GM12878 (cell line): ENCODE measurements at regions not wholly inside any gene's neighbourhood (a gene's known extent, or its start where the extent isn't known, plus 50 kb on each side); places are given as distances from the start of the nearest gene placed in this dataset.

Source experiments
- POLR2AphosphoS5 ChIP-seq: IDR thresholded peaks from 2 replicates; pipeline ENCODE4 v1.6.1; 2011; ENCODE audit warnings: mild to moderate bottlenecking, low read length, inconsistent platforms
- TARDBP ChIP-seq: IDR thresholded peaks from 2 replicates; pipeline ENCODE4 v1.6.1; 2016; ENCODE audit warnings: borderline replicate concordance
- ZZZ3 ChIP-seq: IDR thresholded peaks from 2 replicates; pipeline ENCODE4 v1.6.1; 2011; ENCODE audit warnings: low read depth; ENCODE audit not compliant: control insufficient read depth, insufficient read length
- TF ChIP-seq, protein P1 (sequence below), 3 experiments: IDR thresholded peaks in 2 of 3; conservative IDR thresholded peaks in 1 of 3; 2 replicates each; pipeline ENCODE4 v1.5.1; 2011; ENCODE audit warnings: low read depth in 3 of 3, low read length in 3 of 3, mild to moderate bottlenecking in 3 of 3, control low read depth in 2 of 3, moderate library complexity in 2 of 3, inconsistent platforms in 1 of 3, mixed read lengths in 1 of 3; ENCODE audit not compliant: control insufficient read depth in 2 of 3, insufficient read depth in 1 of 3; ENCODE audit errors: extremely low read depth in 1 of 3

GRCh38 chr6:40672087-40672486 lies 84.9 kb upstream of the LRFN2 start:
- no peak for TF ChIP-seq POLR2AphosphoS5
- TF ChIP-seq, protein P1, sequence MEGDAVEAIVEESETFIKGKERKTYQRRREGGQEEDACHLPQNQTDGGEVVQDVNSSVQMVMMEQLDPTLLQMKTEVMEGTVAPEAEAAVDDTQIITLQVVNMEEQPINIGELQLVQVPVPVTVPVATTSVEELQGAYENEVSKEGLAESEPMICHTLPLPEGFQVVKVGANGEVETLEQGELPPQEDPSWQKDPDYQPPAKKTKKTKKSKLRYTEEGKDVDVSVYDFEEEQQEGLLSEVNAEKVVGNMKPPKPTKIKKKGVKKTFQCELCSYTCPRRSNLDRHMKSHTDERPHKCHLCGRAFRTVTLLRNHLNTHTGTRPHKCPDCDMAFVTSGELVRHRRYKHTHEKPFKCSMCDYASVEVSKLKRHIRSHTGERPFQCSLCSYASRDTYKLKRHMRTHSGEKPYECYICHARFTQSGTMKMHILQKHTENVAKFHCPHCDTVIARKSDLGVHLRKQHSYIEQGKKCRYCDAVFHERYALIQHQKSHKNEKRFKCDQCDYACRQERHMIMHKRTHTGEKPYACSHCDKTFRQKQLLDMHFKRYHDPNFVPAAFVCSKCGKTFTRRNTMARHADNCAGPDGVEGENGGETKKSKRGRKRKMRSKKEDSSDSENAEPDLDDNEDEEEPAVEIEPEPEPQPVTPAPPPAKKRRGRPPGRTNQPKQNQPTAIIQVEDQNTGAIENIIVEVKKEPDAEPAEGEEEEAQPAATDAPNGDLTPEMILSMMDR (IDR thresholded peaks at IDR 0.05 in 2 of 3, conservative IDR thresholded peaks at IDR 0.05 in 1 of 3; ENCODE audit: control insufficient read depth in 2 of 3, extremely low read depth in 1 of 3, insufficient read depth in 1 of 3, low read depth in 3 of 3, low read length in 3 of 3) = peak in 1 of 3 experiments; percentile 8; a peak in 1 of 6 replicates
- no peak for TF ChIP-seq ZZZ3
- no peak for TF ChIP-seq TARDBP
